H1 (cell line): ENCODE measurements at regions not wholly inside any gene's neighbourhood (a gene's known extent, or its start where the extent isn't known, plus 50 kb on each side); places are given as distances from the start of the nearest gene placed in this dataset.

Experiments
- CTCF ChIA-PET: fragments of 300-600 bp; sonication (Branson Sonifier 250); formaldehyde crosslinking; loops from one replicate; lab custom pipeline; 2021; ENCODE audit not compliant: partially characterized antibody; lab: Charles Lee
- POLR2A ChIA-PET: fragments of 300-600 bp; sonication (Branson Sonifier 250); formaldehyde crosslinking; loops from one replicate; lab custom pipeline; 2021; ENCODE audit warnings: inconsistent platforms; ENCODE audit not compliant: partially characterized antibody; lab: Charles Lee
- DNase-seq, 2 experiments: peaks; one replicate each; pipeline versions ENCODE4 v3.0.0 to v3.0.0-alpha.2; 2010 to 2022; ENCODE audit warnings: low spot score in 2 of 2, low read depth in 1 of 2, mixed read lengths in 1 of 2
- FAIRE-seq: peaks from 2 replicates; lab custom pipeline; 2011; peaks lifted over from hg19 to GRCh38; lab: Jason Lieb, UNC
- H2AFZ ChIP-seq: 2 replicates; pipeline ENCODE4 v1.8.1; 2012; ENCODE audit warnings: low read length, inconsistent platforms
- H2AK5ac ChIP-seq: 2 replicates; pipeline ENCODE4 v1.6.1; 2013; ENCODE audit warnings: low read depth, low read length
- H2BK120ac ChIP-seq: replicated peaks from 2 replicates; pipeline ENCODE3; 2013; ENCODE audit warnings: low read depth, low read length, inconsistent platforms
- H2BK12ac ChIP-seq: 2 replicates; pipeline ENCODE4 v1.6.1; 2013; ENCODE audit warnings: low read depth, low read length
- H2BK15ac ChIP-seq: 2 replicates; pipeline ENCODE4 v1.6.1; 2013; ENCODE audit warnings: low read length
- H2BK20ac ChIP-seq: 2 replicates; pipeline ENCODE4 v1.6.1; 2013; ENCODE audit warnings: low read length
- H2BK5ac ChIP-seq: 2 replicates; pipeline ENCODE4 v1.6.1; 2013; ENCODE audit warnings: low read depth, low read length
- H3K14ac ChIP-seq: 2 replicates; pipeline ENCODE4 v1.6.1; 2013; ENCODE audit warnings: inconsistent platforms; ENCODE audit not compliant: insufficient read length
- H3K18ac ChIP-seq: 2 replicates; pipeline ENCODE4 v1.6.1; 2013; ENCODE audit warnings: low read length; ENCODE audit errors: extremely low read depth
- H3K23ac ChIP-seq: 2 replicates; pipeline ENCODE4 v1.6.1; 2013; ENCODE audit warnings: inconsistent platforms; ENCODE audit not compliant: insufficient read length
- H3K23me2 ChIP-seq: 2 replicates; pipeline ENCODE4 v1.6.1; 2013; ENCODE audit warnings: low read depth, low read length
- H3K27ac ChIP-seq: 2 replicates; pipeline ENCODE4 v1.6.1; 2011; ENCODE audit warnings: low read depth, low read length, inconsistent platforms
- H3K27me3 ChIP-seq, 4 experiments: replicated peaks in 1 of 4; 1 replicate in 1 of 4; 2 replicates in 3 of 4; pipeline versions ENCODE4 v1.6.1 to v1.8.1; 2011 to 2013; ENCODE audit warnings: low read length in 3 of 4, mild to moderate bottlenecking in 3 of 4, inconsistent platforms in 2 of 4, mixed read lengths in 2 of 4, moderate library complexity in 1 of 4; ENCODE audit not compliant: control insufficient read depth in 3 of 4, insufficient read depth in 3 of 4; ENCODE audit errors: extremely low read depth in 1 of 4
- H3K36me3 ChIP-seq, 4 experiments: 2 replicates each; pipeline versions ENCODE4 v1.6.1 to v1.8.1; 2011 to 2013; ENCODE audit warnings: mild to moderate bottlenecking in 4 of 4, low read length in 3 of 4, moderate library complexity in 2 of 4, control low read depth in 1 of 4, inconsistent platforms in 1 of 4; ENCODE audit not compliant: insufficient read depth in 4 of 4, control insufficient read depth in 2 of 4
- H3K4ac ChIP-seq: replicated peaks from 2 replicates; pipeline ENCODE3; 2013; ENCODE audit warnings: low read length, low read depth, mixed read lengths, inconsistent platforms; ENCODE audit not compliant: insufficient read length
- H3K4me1 ChIP-seq, 4 experiments: replicated peaks in 1 of 4; 1 replicate in 1 of 4; 2 replicates in 3 of 4; pipeline versions ENCODE4 v1.6.1 to v1.8.1; 2011 to 2013; ENCODE audit warnings: low read length in 3 of 4, inconsistent platforms in 2 of 4, mixed read lengths in 1 of 4; ENCODE audit not compliant: insufficient read depth in 4 of 4, control insufficient read depth in 3 of 4
- H3K4me2 ChIP-seq, 2 experiments: 2 replicates each; pipeline versions ENCODE4 v1.6.1 to v1.8.1; 2011 to 2013; ENCODE audit warnings: low read depth in 2 of 2, low read length in 2 of 2, control low read depth in 1 of 2, inconsistent platforms in 1 of 2, mild to moderate bottlenecking in 1 of 2; ENCODE audit not compliant: insufficient read depth in 1 of 2
- H3K4me3 ChIP-seq, 4 experiments: fragments of 200-600, 300-600 bp in 1 of 4; sonication (generic), shearing (Covaris generic), sonication (Bioruptor Twin) in 1 of 4; 2 replicates each; pipeline versions ENCODE4 v1.5.1 to v1.8.1; 2011 to 2016; ENCODE audit warnings: low read length in 4 of 4, low read depth in 3 of 4, control low read depth in 2 of 4, inconsistent platforms in 2 of 4, mild to moderate bottlenecking in 2 of 4, mixed read lengths in 1 of 4, moderate library complexity in 1 of 4; ENCODE audit not compliant: insufficient read depth in 2 of 4; ENCODE audit errors: extremely low read depth in 1 of 4
- H3K56ac ChIP-seq: replicated peaks from 2 replicates; pipeline ENCODE3; 2013; ENCODE audit warnings: low read depth, mild to moderate bottlenecking, mixed read lengths, low read length, inconsistent platforms; ENCODE audit not compliant: insufficient read length
- H3K79me1 ChIP-seq: 2 replicates; pipeline ENCODE4 v1.6.1; 2013; ENCODE audit warnings: low read depth, low read length, control low read depth
- H3K79me2 ChIP-seq, 2 experiments: 2 replicates each; pipeline versions ENCODE4 v1.6.1 to v1.8.1; 2012 to 2013; ENCODE audit warnings: low read length in 2 of 2, mild to moderate bottlenecking in 2 of 2, inconsistent platforms in 1 of 2; ENCODE audit not compliant: insufficient read depth in 2 of 2, control insufficient read depth in 1 of 2
- H3K9ac ChIP-seq, 4 experiments: replicated peaks in 1 of 4; 1 replicate in 1 of 4; 2 replicates in 3 of 4; pipeline versions ENCODE4 v1.6.1 to v1.8.1; 2011 to 2013; ENCODE audit warnings: low read depth in 3 of 4, low read length in 3 of 4, control low read depth in 2 of 4, mild to moderate bottlenecking in 2 of 4, moderate library complexity in 2 of 4, inconsistent platforms in 1 of 4; ENCODE audit errors: extremely low read depth in 1 of 4
- H3K9me3 ChIP-seq, 2 experiments: 2 replicates each; pipeline versions ENCODE4 v1.6.1 to v1.8.1; 2012 to 2013; ENCODE audit warnings: mild to moderate bottlenecking in 2 of 2, moderate library complexity in 2 of 2, control low read depth in 1 of 2, inconsistent platforms in 1 of 2, low read depth in 1 of 2, low read length in 1 of 2, mixed read lengths in 1 of 2; ENCODE audit not compliant: insufficient read depth in 2 of 2
- H4K20me1 ChIP-seq, 2 experiments: replicated peaks in 1 of 2; 2 replicates each; pipeline versions ENCODE3 to v1.8.1; 2011 to 2013; ENCODE audit warnings: inconsistent platforms in 2 of 2, low read length in 2 of 2, mild to moderate bottlenecking in 1 of 2; ENCODE audit not compliant: insufficient read depth in 2 of 2, control insufficient read depth in 1 of 2
- H4K5ac ChIP-seq: 2 replicates; pipeline ENCODE4 v1.6.1; 2013; ENCODE audit warnings: low read length, low read depth, mixed read lengths, inconsistent platforms; ENCODE audit not compliant: insufficient read length
- H4K8ac ChIP-seq: 2 replicates; pipeline ENCODE4 v1.8.0; 2013; ENCODE audit warnings: mild to moderate bottlenecking, moderate library complexity, low read length, inconsistent platforms; ENCODE audit not compliant: insufficient read depth; ENCODE audit errors: extremely low read depth
- H4K91ac ChIP-seq: replicated peaks from 2 replicates; pipeline ENCODE3; 2013; ENCODE audit warnings: low read length, mixed read lengths, inconsistent platforms; ENCODE audit not compliant: insufficient read length
- CEBPB ChIP-seq: IDR thresholded peaks from 2 replicates; pipeline ENCODE4 v1.6.1; 2012; ENCODE audit warnings: low read depth, low read length
- CHD2 ChIP-seq: IDR thresholded peaks from 2 replicates; pipeline ENCODE4 v1.6.1; 2012; ENCODE audit warnings: low read length, improper control_type of control experiment
- EGR1 ChIP-seq: IDR thresholded peaks from 2 replicates; pipeline ENCODE4 v1.6.1; 2011; ENCODE audit warnings: low read depth, low read length, borderline replicate concordance
- EP300 ChIP-seq, 2 experiments: IDR thresholded peaks; 1 replicate in 1 of 2; 2 replicates in 1 of 2; pipeline ENCODE4 v1.6.1; 2011 to 2012; ENCODE audit warnings: low read depth in 2 of 2, low read length in 2 of 2, mild to moderate bottlenecking in 2 of 2, borderline replicate concordance in 1 of 2, inconsistent platforms in 1 of 2, moderate library complexity in 1 of 2
- HDAC2 ChIP-seq, 2 experiments: fragments of 300-600 bp in 1 of 2; sonication (generic) in 1 of 2; IDR thresholded peaks; 2 replicates each; pipeline ENCODE4 v1.6.1; 2011 to 2012; ENCODE audit warnings: low read depth in 2 of 2, low read length in 2 of 2, mild to moderate bottlenecking in 2 of 2, moderate library complexity in 2 of 2, borderline replicate concordance in 1 of 2, inconsistent platforms in 1 of 2
- MAFK ChIP-seq: IDR thresholded peaks from 2 replicates; pipeline ENCODE4 v1.6.1; 2012; ENCODE audit warnings: low read depth, mild to moderate bottlenecking, improper control_type of control experiment, low read length
- NANOG ChIP-seq: IDR thresholded peaks from 2 replicates; pipeline ENCODE4 v1.6.1; 2011; ENCODE audit warnings: low read length, low read depth, mild to moderate bottlenecking, inconsistent platforms; ENCODE audit not compliant: insufficient read depth, poor library complexity, severe bottlenecking
- POLR2AphosphoS5 ChIP-seq: IDR thresholded peaks from 2 replicates; pipeline ENCODE4 v1.6.1; 2011; ENCODE audit warnings: low read depth, low read length
- RBBP5 ChIP-seq: IDR thresholded peaks from 2 replicates; pipeline ENCODE4 v1.7.1; 2012; ENCODE audit warnings: low read depth, mild to moderate bottlenecking, inconsistent platforms, low read length, moderate library complexity, borderline replicate concordance
- RNF2 ChIP-seq: fragments of 200-900, 300-1000 bp; sonication (generic); IDR thresholded peaks from 2 replicates; pipeline ENCODE4 v1.7.1; 2016; ENCODE audit warnings: borderline replicate concordance, low read depth, mild to moderate bottlenecking, antibody characterized with exemption, low read length; ENCODE audit not compliant: poor library complexity, severe bottlenecking; ENCODE audit errors: missing control alignments
- RXRA ChIP-seq: IDR thresholded peaks from 2 replicates; pipeline ENCODE4 v1.6.1; 2011; ENCODE audit warnings: low read depth, mild to moderate bottlenecking, low read length, moderate library complexity; ENCODE audit not compliant: insufficient read depth
- SIX5 ChIP-seq: IDR thresholded peaks from 2 replicates; pipeline ENCODE4 v1.6.1; 2011; ENCODE audit warnings: mild to moderate bottlenecking, low read depth, low read length
- SP2 ChIP-seq: IDR thresholded peaks from 2 replicates; pipeline ENCODE4 v1.6.1; 2012; ENCODE audit warnings: mild to moderate bottlenecking, low read length, inconsistent platforms
- TCF12 ChIP-seq: IDR thresholded peaks from 2 replicates; pipeline ENCODE4 v1.6.1; 2011; ENCODE audit warnings: low read depth, mild to moderate bottlenecking, low read length

DNA sequence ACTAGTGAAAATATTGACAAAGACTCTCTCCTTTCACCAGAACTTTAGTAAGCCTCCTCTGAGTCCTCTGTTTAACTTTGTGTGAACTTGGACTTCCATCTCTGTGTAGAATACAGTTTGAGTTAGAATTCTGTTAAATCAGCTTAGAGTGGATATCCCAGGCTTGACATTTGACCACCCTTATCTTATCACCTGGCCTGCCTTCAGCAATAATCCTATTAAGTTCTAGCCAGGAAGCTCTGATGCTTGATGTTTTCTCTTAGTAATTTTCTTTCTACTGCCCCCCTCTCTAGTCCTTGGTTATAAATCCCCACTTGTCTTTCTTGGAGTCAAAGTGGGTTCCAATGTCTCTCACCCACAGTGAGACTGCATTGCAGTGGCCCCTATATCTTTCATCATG is 702.7 kb upstream of the GCFC2 start:
- Histone ChIP-seq H3K79me1 (no peaks in the 10 kb centered on the region), H2BK12ac (no peak overlapping the region), H4K91ac (no peak overlapping the region), H4K20me1 (no peaks in the 10 kb centered on the region), H4K5ac (no peak overlapping the region), H2AFZ (no peak overlapping the region), H3K4ac (no peak overlapping the region), H2BK5ac (no peak overlapping the region), H3K4me3 (no peak overlapping the region), H2BK20ac (no peak overlapping the region), H3K4me2 (no peak overlapping the region), H3K23ac (no peak overlapping the region), H3K9ac (no peak overlapping the region), H3K9me3 (peaks cover 0 to 3% of the 10 kb centered on the region in 2 experiments; a peak in 2 of 4 replicates), H3K79me2 (no peaks in the 10 kb centered on the region), H2AK5ac (no peak overlapping the region), H3K36me3 (no peaks in the 10 kb centered on the region), H3K56ac (no peak overlapping the region), H3K18ac (no peak overlapping the region; the same call in 1 of the 2 replicates), H3K27me3 (no peaks in the 10 kb centered on the region), H3K23me2 (no peaks in the 10 kb centered on the region), H3K27ac (no peak overlapping the region), H4K8ac (no peak overlapping the region), H2BK15ac (no peak overlapping the region), H3K4me1 (0 out of 7 replicates have a peak, but pooled peaks cover 0 to 4% (median under 1%) of the 10 kb centered on the region in 4 experiments), H3K14ac (no peak overlapping the region), H2BK120ac (no peak overlapping the region)
- CTCF ChIA-PET, result no interaction called here
- FAIRE-seq (no peak), DNase-seq (no peak)
- POLR2A ChIA-PET, result no interaction called here
- TF ChIP-seq SIX5 (no peak), HDAC2 (IDR thresholded peaks at IDR 0.05; ENCODE audit: borderline replicate concordance in 1 of 2, low read depth in 2 of 2, low read length in 2 of 2) (no peak), NANOG (no peak), POLR2AphosphoS5 (no peak), RBBP5 (no peak), RXRA (no peak), EGR1 (no peak), CEBPB (no peak), RNF2 (no peak), CHD2 (no peak), MAFK (no peak), TCF12 (no peak), SP2 (no peak), EP300 (IDR thresholded peaks at IDR 0.05; ENCODE audit: borderline replicate concordance in 1 of 2, low read depth in 2 of 2, low read length in 2 of 2) (no peak)
